GM23338 (cell line): ENCODE measurements at regions not wholly inside any gene's neighbourhood (a gene's known extent, or its start where the extent isn't known, plus 50 kb on each side); places are given as distances from the start of the nearest gene placed in this dataset.

Experiments used
- ATAC-seq: fragments of 200-7000 bp; cut with Tn5 transposase; 3 replicates; pipeline ENCODE4 v1.9.1; 2020
- DNase-seq: peaks from one replicate; pipeline ENCODE4 v3.0.0-alpha.2; 2015; ENCODE audit warnings: low spot score
- H2AFZ ChIP-seq: fragments of 200-600 bp; sonication (generic); 2 replicates; pipeline ENCODE4 v1.8.0; 2016; ENCODE audit warnings: antibody characterized with exemption, mild to moderate bottlenecking, moderate library complexity
- H3F3A ChIP-seq: fragments of 200-600 bp; sonication (generic); replicated peaks from 2 replicates; pipeline ENCODE4 v1.8.0; 2017; ENCODE audit warnings: antibody characterized with exemption, mixed run types, low read depth
- H3K27ac ChIP-seq: fragments of 200-600 bp; sonication (generic); 2 replicates; pipeline ENCODE4 v1.6.1; 2016; ENCODE audit warnings: low read depth
- H3K27me3 ChIP-seq: fragments of 200-600 bp; sonication (generic); 2 replicates; pipeline ENCODE4 v1.8.0; 2016; ENCODE audit warnings: mild to moderate bottlenecking, mixed run types, moderate library complexity; ENCODE audit not compliant: insufficient read depth
- H3K36me3 ChIP-seq: fragments of 200-600 bp; sonication (generic); 2 replicates; pipeline ENCODE4 v1.8.0; 2016; ENCODE audit warnings: mild to moderate bottlenecking; ENCODE audit not compliant: insufficient read depth
- H3K4me1 ChIP-seq: fragments of 200-600 bp; sonication (generic); 2 replicates; pipeline ENCODE4 v1.8.0; 2016; ENCODE audit warnings: mild to moderate bottlenecking, moderate library complexity; ENCODE audit not compliant: insufficient read depth
- H3K4me2 ChIP-seq: fragments of 200-600 bp; sonication (generic); 2 replicates; pipeline ENCODE4 v1.7.1; 2017; ENCODE audit warnings: mixed run types
- H3K4me3 ChIP-seq: fragments of 200-600 bp; sonication (generic); 2 replicates; pipeline ENCODE4 v1.6.1; 2016; ENCODE audit warnings: mixed run types
- H3K79me2 ChIP-seq: fragments of 200-600 bp; sonication (generic); replicated peaks from 2 replicates; pipeline ENCODE4 v1.8.0; 2017; ENCODE audit warnings: mild to moderate bottlenecking; ENCODE audit not compliant: insufficient read depth
- H3K9me2 ChIP-seq: fragments of 200-600 bp; sonication (generic); 2 replicates; pipeline ENCODE4 v1.8.0; 2017; ENCODE audit not compliant: insufficient read depth
- H4K20me1 ChIP-seq: fragments of 200-600 bp; sonication (generic); replicated peaks from 2 replicates; pipeline ENCODE4 v1.8.0; 2017; ENCODE audit warnings: mild to moderate bottlenecking; ENCODE audit not compliant: insufficient read depth
- H3K27ac Mint-ChIP-seq: 2 replicates; pipeline ENCODE4 v1.8.0; 2020; ENCODE audit warnings: inconsistent platforms, mild to moderate bottlenecking, moderate library complexity, mixed read lengths
- H3K27me3 Mint-ChIP-seq: 3 replicates; pipeline ENCODE4 v1.8.0; 2022; ENCODE audit warnings: low read depth, mild to moderate bottlenecking, moderate library complexity, mixed read lengths, inconsistent platforms; ENCODE audit not compliant: insufficient read depth, poor library complexity
- H3K36me3 Mint-ChIP-seq: 3 replicates; pipeline ENCODE4 v1.8.0; 2021; ENCODE audit warnings: low read depth, mild to moderate bottlenecking, inconsistent platforms, moderate library complexity, mixed read lengths
- H3K4me1 Mint-ChIP-seq: 3 replicates; pipeline ENCODE4 v1.8.0; 2020; ENCODE audit warnings: mild to moderate bottlenecking, inconsistent platforms, mixed read lengths
- H3K4me3 Mint-ChIP-seq: 3 replicates; pipeline ENCODE4 v1.8.0; 2021; ENCODE audit warnings: moderate library complexity, mild to moderate bottlenecking, inconsistent platforms, mixed read lengths
- H3K9me3 Mint-ChIP-seq: 3 replicates; pipeline ENCODE4 v1.8.0; 2020; ENCODE audit warnings: moderate library complexity, mild to moderate bottlenecking, inconsistent platforms, mixed read lengths
- CTCF ChIP-seq, 2 experiments: fragments of 200-600 bp in 1 of 2; sonication (generic) in 1 of 2; conservative IDR thresholded peaks; 2 replicates each; pipeline versions ENCODE4 v1.5.1 to v1.6.1; 2016 to 2017; ENCODE audit warnings: antibody characterized with exemption in 2 of 2, low read depth in 2 of 2, mild to moderate bottlenecking in 2 of 2, moderate library complexity in 1 of 2
- EZH2 ChIP-seq: fragments of 200-600 bp; sonication (generic); IDR thresholded peaks from one replicate; pipeline ENCODE4 v1.8.0; 2017; ENCODE audit warnings: antibody characterized with exemption, mild to moderate bottlenecking, low read depth; ENCODE audit not compliant: unreplicated experiment
- JUNB ChIP-seq: IDR thresholded peaks from one replicate; pipeline ENCODE4 v1.6.1; 2016; ENCODE audit warnings: antibody characterized with exemption; ENCODE audit not compliant: unreplicated experiment
- POLR2AphosphoS5 ChIP-seq: IDR thresholded peaks from 2 replicates; pipeline ENCODE4 v1.6.1; 2016; ENCODE audit warnings: antibody characterized with exemption, low read depth
- STAT1 ChIP-seq: IDR thresholded peaks from one replicate; pipeline ENCODE4 v1.6.1; 2016; ENCODE audit warnings: antibody characterized with exemption; ENCODE audit not compliant: unreplicated experiment
- ZNF114 ChIP-seq: fragments of 250-450 bp; sonication (Bioruptor Pico); IDR thresholded peaks from 2 replicates; pipeline ENCODE4 v1.5.0; 2020; ENCODE audit warnings: mild to moderate bottlenecking, moderate library complexity
- ZNF462 ChIP-seq: fragments of 250-450 bp; sonication (Bioruptor Pico); IDR thresholded peaks from 2 replicates; pipeline ENCODE4 v1.5.0; 2020; ENCODE audit warnings: mild to moderate bottlenecking, moderate library complexity

DNA sequence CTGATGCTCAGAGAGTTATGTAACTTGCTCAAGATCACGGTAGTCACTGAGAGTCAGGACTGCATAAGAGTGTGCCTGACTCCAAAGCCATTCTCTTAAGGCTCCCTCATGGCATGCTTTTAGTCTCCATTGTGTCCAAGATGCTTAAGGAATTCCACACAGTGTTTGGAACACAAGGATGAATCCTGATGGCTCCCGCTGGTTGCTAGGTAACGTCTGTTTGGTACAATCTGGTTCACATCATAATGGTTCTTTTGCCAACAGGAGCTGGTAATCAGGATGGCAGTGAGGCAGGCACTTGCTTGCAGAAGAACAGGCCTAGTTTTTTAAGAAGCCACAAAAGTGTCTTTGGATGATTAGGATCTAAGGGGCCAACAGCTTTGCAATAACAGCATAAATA lies 436.5 kb upstream of the DAB1 start (continued):
- TF ChIP-seq ZNF462 (CRISPR knock-in tag), result no peak

DNA sequence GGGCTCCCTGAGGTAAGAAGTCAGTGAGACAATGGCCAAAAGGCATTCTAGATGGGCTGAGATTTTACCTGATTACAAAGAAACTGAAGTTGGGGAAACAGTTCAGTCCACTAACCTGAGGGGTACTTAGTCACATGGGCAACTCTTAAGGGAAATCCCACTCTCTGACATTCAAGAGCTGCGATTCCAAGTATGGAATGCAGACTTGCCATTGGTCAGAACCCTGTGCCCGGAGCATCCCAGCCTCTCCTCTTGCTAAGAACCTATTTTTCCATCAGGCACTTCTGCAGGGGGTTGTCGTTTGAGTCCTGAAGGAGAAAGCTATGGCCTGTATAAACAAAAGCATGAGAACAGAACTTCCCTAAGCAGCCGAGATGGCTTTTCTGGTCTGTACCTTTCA lies 434.9 kb upstream of the DAB1 start:
- Mint-ChIP-seq H3K27me3 (peaks cover 3% of the 10 kb centered on the region), H3K4me3 (no peak overlapping the region), H3K27ac (no peak overlapping the region), H3K36me3 (no peaks in the 10 kb centered on the region; the same call in 2 of the 3 replicates), H3K9me3 (no peaks in the 10 kb centered on the region), H3K4me1 (peaks cover 17% of the 10 kb centered on the region)
- TF ChIP-seq ZNF114 (CRISPR knock-in tag) (no peak), CTCF (conservative IDR thresholded peaks at IDR 0.05; ENCODE audit: low read depth in 2 of 2) (no peak), POLR2AphosphoS5 (no peak), EZH2 (no peak), ZNF462 (CRISPR knock-in tag) (no peak), JUNB (no peak), STAT1 (no peak)
- Histone ChIP-seq H3K79me2 (no peaks in the 10 kb centered on the region), H3K9me2 (no peaks in the 10 kb centered on the region), H3K4me2 (peak overlapping the region; percentile 45; the same call in 1 of the 2 replicates), H2AFZ (0 out of 2 replicates have a peak overlapping the region, but pooled peaks have one; percentile 29), H3K4me3 (no peak overlapping the region), H3K4me1 (peaks cover 12% of the 10 kb centered on the region), H3K27ac (no peak overlapping the region), H3K27me3 (no peaks in the 10 kb centered on the region), H3F3A (no peaks in the 10 kb centered on the region; the same call in 1 of the 2 replicates), H4K20me1 (no peaks in the 10 kb centered on the region), H3K36me3 (no peaks in the 10 kb centered on the region)
- ATAC-seq (peak; percentile 62), DNase-seq (peak; percentile 16)
